Trophoblast cell (in vitro differentiated cells and primary cell): ENCODE measurements at regions not wholly inside any gene's neighbourhood (a gene's known extent, or its start where the extent isn't known, plus 50 kb on each side); places are given as distances from the start of the nearest gene placed in this dataset.

Experiments used
- DNase-seq, 2 donors: peaks; one replicate each; pipeline ENCODE4 v3.0.0-alpha.2; 2016
- H2AFZ ChIP-seq: 2 replicates; pipeline ENCODE4 v1.6.1; 2013; ENCODE audit warnings: low read length, moderate library complexity, mild to moderate bottlenecking; ENCODE audit not compliant: insufficient read depth, poor library complexity
- H2AK5ac ChIP-seq: 2 replicates; pipeline ENCODE4 v1.6.1; 2013; ENCODE audit warnings: mild to moderate bottlenecking, low read length
- H2BK120ac ChIP-seq: 2 replicates; pipeline ENCODE4 v1.6.1; 2013; ENCODE audit warnings: low read length, mild to moderate bottlenecking, moderate library complexity; ENCODE audit not compliant: insufficient read depth, poor library complexity
- H2BK12ac ChIP-seq: 2 replicates; pipeline ENCODE4 v1.6.1; 2013; ENCODE audit warnings: mild to moderate bottlenecking, low read length, moderate library complexity
- H2BK5ac ChIP-seq: 2 replicates; pipeline ENCODE4 v1.6.1; 2013; ENCODE audit warnings: low read length, low read depth, moderate library complexity, mild to moderate bottlenecking; ENCODE audit not compliant: poor library complexity
- H3K14ac ChIP-seq: 2 replicates; pipeline ENCODE4 v1.6.1; 2013; ENCODE audit warnings: mild to moderate bottlenecking, low read length
- H3K18ac ChIP-seq: 2 replicates; pipeline ENCODE4 v1.6.1; 2013; ENCODE audit warnings: mild to moderate bottlenecking, low read length
- H3K23ac ChIP-seq: 2 replicates; pipeline ENCODE4 v1.6.1; 2013; ENCODE audit warnings: low read length
- H3K27ac ChIP-seq: 2 replicates; pipeline ENCODE4 v1.5.1; 2013; ENCODE audit warnings: low read depth, mild to moderate bottlenecking, inconsistent platforms, low read length, moderate library complexity
- H3K27me3 ChIP-seq: 2 replicates; pipeline ENCODE4 v1.6.1; 2013; ENCODE audit warnings: inconsistent platforms, mild to moderate bottlenecking, low read length, moderate library complexity; ENCODE audit not compliant: insufficient read depth
- H3K36me3 ChIP-seq, 2 experiments: 1 replicate in 1 of 2; 2 replicates in 1 of 2; pipeline ENCODE4 v1.6.1; 2013; ENCODE audit warnings: low read length in 2 of 2, mild to moderate bottlenecking in 2 of 2, moderate library complexity in 1 of 2; ENCODE audit not compliant: insufficient read depth in 2 of 2, control insufficient read depth in 1 of 2
- H3K4ac ChIP-seq: 2 replicates; pipeline ENCODE4 v1.6.1; 2013; ENCODE audit warnings: low read depth, mild to moderate bottlenecking, low read length, moderate library complexity
- H3K4me1 ChIP-seq, 2 experiments: 1 replicate in 1 of 2; 2 replicates in 1 of 2; pipeline ENCODE4 v1.6.1; 2013; ENCODE audit warnings: low read length in 2 of 2, mild to moderate bottlenecking in 2 of 2, moderate library complexity in 1 of 2; ENCODE audit not compliant: insufficient read depth in 2 of 2, control insufficient read depth in 1 of 2
- H3K4me2 ChIP-seq: 2 replicates; pipeline ENCODE4 v1.6.1; 2013; ENCODE audit warnings: inconsistent platforms, mild to moderate bottlenecking, low read length, moderate library complexity
- H3K4me3 ChIP-seq: 2 replicates; pipeline ENCODE4 v1.5.1; 2013; ENCODE audit warnings: mild to moderate bottlenecking, low read depth, low read length, inconsistent platforms
- H3K79me1 ChIP-seq: one replicate; pipeline ENCODE4 v1.6.1; 2013; ENCODE audit warnings: low read length
- H3K79me2 ChIP-seq: 2 replicates; pipeline ENCODE4 v1.6.1; 2013; ENCODE audit warnings: low read length, mild to moderate bottlenecking; ENCODE audit not compliant: control insufficient read depth, insufficient read depth, poor library complexity
- H3K9ac ChIP-seq: 2 replicates; pipeline ENCODE4 v1.6.1; 2013; ENCODE audit warnings: mild to moderate bottlenecking, low read length
- H3K9me3 ChIP-seq: 2 replicates; pipeline ENCODE4 v1.6.1; 2013; ENCODE audit warnings: low read depth, mild to moderate bottlenecking, control low read depth, inconsistent platforms, low read length; ENCODE audit not compliant: insufficient read depth
- H4K12ac ChIP-seq: 2 replicates; pipeline ENCODE4 v1.6.1; 2013; ENCODE audit warnings: low read depth, mild to moderate bottlenecking, low read length, moderate library complexity
- H4K8ac ChIP-seq: 2 replicates; pipeline ENCODE4 v1.6.1; 2013; ENCODE audit warnings: low read depth, mild to moderate bottlenecking, low read length, moderate library complexity
- H4K91ac ChIP-seq: one replicate; pipeline ENCODE4 v1.6.1; 2013; ENCODE audit warnings: low read depth, mild to moderate bottlenecking, low read length, moderate library complexity
- WGBS: extraction: QIAGEN DNeasy Blood & Tissue Kit; methylation state at CpG from one replicate; pipeline ENCODE4 v1.1.7; 2013; ENCODE audit warnings: missing lambda C conversion rate; ENCODE audit not compliant: insufficient read length, insufficient coverage; ENCODE audit errors: extremely low coverage; 5-methylcytosine and 5-hydroxymethylcytosine counted together

- Histone ChIP-seq H2BK5ac (no peak overlapping the region), H3K14ac (no peak overlapping the region), H3K23ac (no peak overlapping the region), H2BK12ac (no peak overlapping the region), H3K27me3 (no peaks in the 10 kb centered on the region), H3K79me1 (peaks cover 16% of the 10 kb centered on the region), H3K27ac (no peak overlapping the region), H3K4me3 (no peak overlapping the region), H2AFZ (no peak overlapping the region), H2AK5ac (no peak overlapping the region), H4K12ac (no peak overlapping the region), H3K79me2 (peaks cover 2% of the 10 kb centered on the region), H2BK120ac (no peak overlapping the region), H3K4me2 (no peak overlapping the region), H3K18ac (no peak overlapping the region), H3K36me3 (no peaks in the 10 kb centered on the region), H3K9ac (no peak overlapping the region), H3K4ac (no peak overlapping the region), H3K9me3 (peaks cover 1% of the 10 kb centered on the region), H4K91ac (no peak overlapping the region), H3K4me1 (peaks cover 15% of the 10 kb centered on the region in 2 experiments), H4K8ac (no peak overlapping the region)
- no peak for DNase-seq
- WGBS = no CpG with 5 or more reads among the region's 3 CpGs
Observed at GRCh38 chr7:41185851-41186250, 517.0 kb downstream of the INHBA start.

GRCh38 chr7:41183741-41184140, 519.1 kb downstream of the INHBA start:
- Histone ChIP-seq H4K91ac (peak overlapping the region; percentile 24), H2BK120ac (peak overlapping the region; percentile 11), H3K4ac (no peak overlapping the region), H3K4me2 (no peak overlapping the region), H2AK5ac (peak overlapping the region; percentile 95), H3K4me3 (no peak overlapping the region), H3K79me2 (peaks cover 2% of the 10 kb centered on the region), H3K23ac (no peak overlapping the region), H2BK12ac (peak overlapping the region; percentile 80), H3K14ac (no peak overlapping the region), H3K27ac (no peak overlapping the region), H2AFZ (no peak overlapping the region), H4K12ac (no peak overlapping the region), H3K4me1 (peaks cover 7 to 9% of the 10 kb centered on the region in 2 experiments), H4K8ac (peak overlapping the region; percentile 65), H3K36me3 (no peaks in the 10 kb centered on the region), H3K27me3 (no peaks in the 10 kb centered on the region), H2BK5ac (peak overlapping the region; percentile 49), H3K79me1 (peaks cover 9% of the 10 kb centered on the region), H3K18ac (no peak overlapping the region), H3K9me3 (peaks cover 1% of the 10 kb centered on the region), H3K9ac (no peak overlapping the region)
- DNase-seq = no peak
- WGBS = no CpG with 5 or more reads among the region's 6 CpGs

GRCh38 chr7:41182782-41183181, 520.1 kb downstream of the INHBA start:
- no CpG with 5 or more reads among the region's 2 CpGs for WGBS

GRCh38 chr7:41175435-41175834, 527.5 kb downstream of the INHBA start:
- H3K18ac ChIP-seq = no peak overlapping the region
- no peak overlapping the region for H4K12ac ChIP-seq
- peak overlapping the region; percentile 57 for H2AK5ac ChIP-seq
- no peak overlapping the region for H3K23ac ChIP-seq
- no peak overlapping the region for H4K8ac ChIP-seq
- no peaks in the 10 kb centered on the region for H3K9me3 ChIP-seq
- H3K27ac ChIP-seq = no peak overlapping the region
- H2BK12ac ChIP-seq = peak overlapping the region; percentile 8
- no CpG with 5 or more reads among the region's 8 CpGs for WGBS
- no peak overlapping the region for H2BK120ac ChIP-seq
- no peaks in the 10 kb centered on the region for H3K36me3 ChIP-seq
- no peak overlapping the region for H4K91ac ChIP-seq
- H3K27me3 ChIP-seq = no peaks in the 10 kb centered on the region
- DNase-seq = no peak
- H3K4me3 ChIP-seq = no peak overlapping the region
- H3K4me2 ChIP-seq = no peak overlapping the region
- H3K9ac ChIP-seq = no peak overlapping the region
- no peak overlapping the region for H2AFZ ChIP-seq
- no peak overlapping the region for H2BK5ac ChIP-seq
- peak overlapping the region; percentile 60 for H3K14ac ChIP-seq
- no peak overlapping the region for H3K4ac ChIP-seq
- H3K79me2 ChIP-seq = no peaks in the 10 kb centered on the region
- peaks cover 3% of the 10 kb centered on the region for H3K79me1 ChIP-seq
- peaks cover 0 to 2% of the 10 kb centered on the region in 2 experiments for H3K4me1 ChIP-seq

More at GRCh38 chr7:41182782-41183181, 520.1 kb downstream of the INHBA start:
- Histone ChIP-seq H3K9ac (no peak overlapping the region), H4K91ac (no peak overlapping the region), H3K27me3 (no peaks in the 10 kb centered on the region), H3K14ac (no peak overlapping the region), H4K8ac (no peak overlapping the region), H3K23ac (no peak overlapping the region), H2AFZ (no peak overlapping the region), H3K9me3 (peaks cover 1% of the 10 kb centered on the region), H3K79me2 (no peaks in the 10 kb centered on the region), H2BK12ac (peak overlapping the region; percentile 40), H3K79me1 (peaks cover 2% of the 10 kb centered on the region), H2BK120ac (no peak overlapping the region), H3K27ac (no peak overlapping the region), H2AK5ac (no peak overlapping the region), H3K18ac (no peak overlapping the region), H3K36me3 (no peaks in the 10 kb centered on the region), H2BK5ac (no peak overlapping the region), H3K4me3 (no peak overlapping the region), H3K4me1 (peaks cover 2% of the 10 kb centered on the region in 2 experiments), H3K4ac (no peak overlapping the region), H4K12ac (no peak overlapping the region), H3K4me2 (no peak overlapping the region)
- DNase-seq = no peak
